ENCODE measurements at regions not wholly inside any gene's neighbourhood (a gene's known extent, or its start where the extent isn't known, plus 50 kb on each side); places are given as distances from the start of the nearest gene placed in this dataset.
"Not testable (repeated sequence)": the region's sequence is repeated elsewhere in the genome, so short reads cannot be mapped to it uniquely, and the experiment has no call there.

GRCh38 chr1:187038784-187039183 is 210.0 kb downstream of the PLA2G4A start:
- DNase-seq (ENCODE audit: low spot score): no peak

DNA sequence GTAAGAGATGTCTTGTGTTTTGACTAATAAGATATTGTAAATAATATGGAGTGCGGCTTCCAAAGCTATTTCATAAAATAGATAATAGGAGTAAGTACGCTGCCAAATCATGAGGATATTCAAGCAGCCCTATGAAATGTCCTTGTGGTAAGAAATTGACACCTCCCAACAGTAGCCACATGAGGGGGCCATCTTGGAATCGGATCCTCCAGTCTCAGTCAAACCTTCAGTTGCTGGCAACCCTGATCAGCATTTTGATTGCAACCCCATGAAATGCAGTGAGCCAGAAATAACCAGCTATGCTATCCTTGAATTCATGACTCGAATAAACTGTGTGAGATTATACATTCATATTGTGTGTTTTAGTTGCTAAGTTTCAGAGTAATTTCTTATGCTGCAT is 212.4 kb downstream of the PLA2G4A start:
- no peak for DNase-seq (ENCODE audit: low spot score)

DNA sequence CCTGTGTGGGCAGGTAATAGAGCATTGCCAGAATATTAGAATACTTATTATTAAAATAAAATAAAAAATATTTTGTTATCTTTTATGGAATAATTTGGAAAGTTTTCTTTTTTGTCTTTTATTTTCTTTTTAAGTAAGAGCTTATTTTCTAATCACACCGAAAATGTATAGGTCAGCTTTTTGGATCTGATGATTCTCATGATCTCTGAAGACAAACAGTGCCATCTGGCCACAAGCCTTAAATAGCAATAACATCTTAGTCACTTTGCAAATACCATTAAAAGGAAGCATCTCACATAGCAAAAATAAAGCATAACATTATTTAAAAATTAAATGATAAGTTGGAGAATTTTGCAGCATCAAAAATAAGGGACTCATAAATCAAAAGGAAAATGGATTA is 213.8 kb downstream of the PLA2G4A start:
- DNase-seq (ENCODE audit: low spot score): no peak

- DNase-seq (ENCODE audit: low spot score): not testable (repeated sequence)
Observed at GRCh38 chr1:187043433-187043832, 214.7 kb downstream of the PLA2G4A start.

DNA sequence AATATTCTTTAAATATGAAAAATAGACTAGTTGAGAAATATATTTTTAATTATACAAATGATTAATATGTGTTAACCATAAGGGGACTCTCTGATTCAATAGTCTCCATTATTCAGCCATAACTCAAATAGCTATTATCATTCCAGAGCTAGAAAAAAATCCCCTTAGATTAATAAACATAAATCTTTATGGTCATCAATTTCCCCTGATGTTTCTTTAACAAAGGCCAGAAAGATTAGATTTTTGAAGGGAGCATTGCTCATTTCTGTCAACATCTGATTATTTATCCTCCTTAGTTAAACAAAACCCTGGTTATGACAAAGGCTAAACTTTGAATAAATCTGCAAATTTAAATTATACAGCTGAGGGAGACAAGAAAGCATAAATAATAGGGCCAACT is 215.7 kb downstream of the PLA2G4A start:
- no peak for DNase-seq (ENCODE audit: low spot score)

GRCh38 chr1:187045371-187045770 is 216.6 kb downstream of the PLA2G4A start:
- no peak for DNase-seq (ENCODE audit: low spot score)

GRCh38 chr1:187046293-187046692 is 217.5 kb downstream of the PLA2G4A start:
- DNase-seq (ENCODE audit: low spot score): no peak

GRCh38 chr1:187047298-187047697 is 218.5 kb downstream of the PLA2G4A start:
- no peak for DNase-seq (ENCODE audit: low spot score)

DNA sequence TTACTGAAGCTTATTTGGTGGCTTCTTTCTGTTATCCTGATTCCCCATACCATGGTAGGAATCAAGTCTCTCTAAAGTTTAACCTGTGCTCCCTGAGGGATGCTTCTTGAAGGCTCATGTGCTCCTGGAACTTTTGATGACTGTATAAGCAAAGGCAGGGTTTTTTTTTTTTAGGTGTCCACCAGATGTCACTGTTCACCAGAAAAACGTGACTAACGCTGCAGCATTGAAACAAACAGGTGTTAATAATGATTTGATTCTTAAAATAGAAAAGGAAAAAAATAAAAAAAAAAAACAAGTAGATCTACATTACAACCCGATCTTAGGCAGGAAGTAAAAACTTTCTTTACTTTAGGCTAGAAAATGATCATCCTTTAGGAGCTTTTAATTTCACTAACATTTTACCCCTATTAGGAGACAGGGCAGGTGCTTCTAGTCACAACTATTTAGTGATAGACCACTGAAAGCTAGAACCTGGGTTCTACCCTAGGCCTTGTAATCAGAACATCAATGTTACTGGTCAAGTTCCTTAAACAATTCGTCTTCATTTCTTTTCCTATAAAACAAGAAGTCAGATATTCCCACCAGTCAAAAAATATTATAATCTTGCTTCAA is 223.0 kb downstream of the PLA2G4A start:
- DNase-seq (ENCODE audit: low spot score): no peak

GRCh38 chr1:187053876-187054275 is 225.1 kb downstream of the PLA2G4A start:
- no peak for DNase-seq (ENCODE audit: low spot score)

GRCh38 chr1:187054862-187055757 is 226.4 kb downstream of the PLA2G4A start:
- DNase-seq (ENCODE audit: low spot score): no peak

DNA sequence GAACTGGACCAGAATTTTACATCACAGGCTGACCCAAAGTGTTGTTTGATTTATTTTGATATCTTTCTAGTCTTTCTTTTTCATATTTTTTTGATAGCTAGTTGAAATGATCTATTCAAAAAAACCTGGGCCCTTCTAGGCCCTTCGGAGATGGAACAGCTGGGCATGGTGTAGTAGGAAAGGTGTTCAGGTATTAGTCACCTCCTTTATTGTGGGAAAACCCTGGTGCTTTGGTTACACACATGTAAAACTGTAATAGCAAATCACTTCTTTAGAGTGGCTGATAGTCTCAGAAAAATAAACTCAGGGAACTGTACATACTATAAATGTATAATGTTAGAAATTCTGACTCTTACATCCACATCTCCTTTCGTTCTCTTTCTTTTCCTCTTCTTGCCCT is 234.5 kb downstream of the PLA2G4A start:
- DNase-seq (ENCODE audit: low spot score): no peak

DNA sequence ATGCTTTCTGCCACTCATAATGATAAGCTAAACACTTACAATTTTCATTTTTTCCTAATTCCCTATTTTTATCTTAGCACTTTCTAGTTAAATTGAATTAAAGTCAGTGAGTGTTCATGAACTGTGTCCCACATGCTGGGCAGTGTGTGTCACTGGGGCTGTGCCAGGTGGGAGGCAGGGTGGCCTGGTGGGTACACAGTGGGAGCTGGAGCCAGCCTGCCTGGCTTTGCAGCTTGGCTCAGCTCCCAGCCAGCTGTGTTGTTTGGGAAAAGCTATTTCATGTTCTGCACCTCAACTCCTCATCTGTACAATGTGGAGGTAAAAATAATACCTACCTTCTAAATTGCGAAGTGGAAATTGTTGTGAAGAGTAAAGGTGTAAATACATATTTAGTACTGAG is 238.4 kb downstream of the PLA2G4A start:
- no peak for DNase-seq (ENCODE audit: low spot score)

DNA sequence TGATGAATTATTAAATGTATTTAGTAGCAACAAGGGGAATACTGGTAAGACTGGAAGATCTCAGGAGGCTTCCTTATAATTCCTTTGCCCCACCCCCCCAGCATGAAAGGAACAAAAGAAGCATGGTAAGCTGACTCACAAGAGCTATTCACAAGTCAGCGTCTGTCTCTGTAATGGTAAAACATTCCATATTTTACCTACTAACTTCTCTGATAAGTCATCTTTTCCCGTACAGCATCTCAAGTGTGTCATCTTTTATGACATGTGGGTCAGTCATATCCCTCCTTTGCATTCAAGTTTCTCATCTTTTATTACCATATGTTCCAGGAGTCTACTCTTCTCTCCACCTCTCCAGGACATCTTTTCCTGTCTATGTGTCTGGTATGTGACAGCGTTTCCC is 241.3 kb downstream of the PLA2G4A start:
- DNase-seq (ENCODE audit: low spot score): no peak

DNA sequence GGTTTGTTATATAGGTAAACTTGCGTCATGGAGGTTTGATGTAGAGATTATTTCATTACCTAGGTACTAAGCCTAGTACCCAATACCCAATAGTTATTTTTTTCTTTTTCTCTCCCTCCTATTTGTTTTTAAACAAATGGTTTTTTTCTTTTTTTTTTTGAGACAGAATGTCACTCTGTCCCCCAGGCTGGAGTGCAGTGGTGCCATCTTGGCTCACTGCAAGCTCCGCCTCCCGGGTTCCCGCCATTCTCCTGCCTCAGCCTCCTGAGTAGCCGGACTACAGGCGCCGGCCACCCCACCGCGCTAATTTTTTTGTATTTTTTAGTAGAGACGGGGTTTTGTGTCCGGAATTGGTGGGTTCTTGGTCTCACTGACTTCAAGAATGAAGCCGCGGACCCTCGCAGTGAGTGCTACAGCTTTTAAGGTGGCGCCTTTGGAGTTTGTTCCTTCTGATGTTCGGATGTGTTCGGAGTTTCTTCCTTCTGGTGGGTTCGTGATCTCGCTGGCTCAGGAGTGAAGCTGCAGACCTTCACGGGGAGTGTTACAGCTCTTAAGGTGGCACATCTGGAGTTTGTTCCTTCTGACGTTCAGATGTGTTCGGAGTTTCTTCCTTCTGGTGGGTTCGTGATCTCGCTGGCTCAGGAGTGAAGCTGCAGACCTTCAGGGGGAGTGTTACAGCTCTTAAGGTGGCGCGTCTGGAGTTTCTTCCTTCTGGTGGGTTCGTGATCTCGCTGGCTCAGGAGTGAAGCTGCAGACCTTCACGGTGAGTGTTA is 243.7 kb downstream of the PLA2G4A start:
- not testable (repeated sequence) for DNase-seq (ENCODE audit: low spot score)

DNA sequence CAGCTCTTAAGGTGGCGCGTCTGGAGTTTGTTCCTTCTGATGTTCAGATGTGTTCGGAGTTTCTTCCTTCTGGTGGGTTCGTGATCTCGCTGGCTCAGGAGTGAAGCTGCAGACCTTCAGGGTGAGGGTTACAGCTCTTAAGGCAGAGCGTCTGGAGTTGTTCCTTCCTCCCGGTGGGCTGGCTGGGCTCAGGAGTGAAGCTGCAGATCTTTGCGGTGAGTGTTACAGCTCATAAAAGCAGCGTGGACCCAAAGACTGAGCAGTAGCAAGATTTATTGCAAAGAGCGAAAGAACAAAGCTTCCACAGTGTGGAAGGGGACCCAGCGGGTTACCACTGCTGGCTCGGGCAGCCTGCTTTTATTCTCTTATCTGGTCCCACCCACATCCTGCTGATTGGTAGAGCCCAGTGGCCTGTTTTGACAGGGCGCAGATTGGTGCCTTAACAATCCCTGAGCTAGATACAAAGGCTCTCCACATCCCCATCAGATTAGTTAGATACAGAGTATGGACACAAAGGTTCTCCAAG is 244.3 kb downstream of the PLA2G4A start:
- DNase-seq (ENCODE audit: low spot score): not testable (repeated sequence)

GRCh38 chr1:187073634-187074245 is 245.0 kb downstream of the PLA2G4A start:
- not testable (repeated sequence) for DNase-seq (ENCODE audit: low spot score)

GRCh38 chr1:187074445-187075048 is 245.8 kb downstream of the PLA2G4A start:
- DNase-seq (ENCODE audit: low spot score): no peak

DNA sequence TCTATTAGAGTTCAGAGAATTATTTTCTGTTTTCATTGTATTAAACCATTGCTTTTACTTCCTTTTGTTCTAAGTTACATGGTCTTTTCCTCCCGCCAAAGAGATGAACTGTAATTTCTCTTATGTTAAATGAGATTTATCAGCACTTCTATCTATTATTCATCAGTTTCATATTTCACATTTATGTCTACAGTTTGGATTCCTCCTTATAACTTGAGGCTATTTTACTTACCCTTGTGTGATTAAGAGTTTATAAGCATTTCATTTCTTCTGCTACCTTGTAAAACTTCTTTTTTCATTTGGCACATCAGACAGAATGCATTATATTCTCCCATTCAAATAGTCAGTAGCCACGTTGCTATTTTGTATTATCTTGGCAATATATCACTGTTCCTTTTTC is 248.2 kb downstream of the PLA2G4A start:
- no peak for DNase-seq (ENCODE audit: low spot score)

GRCh38 chr1:187078321-187078720 is 249.6 kb downstream of the PLA2G4A start:
- no peak for DNase-seq (ENCODE audit: low spot score)

DNA sequence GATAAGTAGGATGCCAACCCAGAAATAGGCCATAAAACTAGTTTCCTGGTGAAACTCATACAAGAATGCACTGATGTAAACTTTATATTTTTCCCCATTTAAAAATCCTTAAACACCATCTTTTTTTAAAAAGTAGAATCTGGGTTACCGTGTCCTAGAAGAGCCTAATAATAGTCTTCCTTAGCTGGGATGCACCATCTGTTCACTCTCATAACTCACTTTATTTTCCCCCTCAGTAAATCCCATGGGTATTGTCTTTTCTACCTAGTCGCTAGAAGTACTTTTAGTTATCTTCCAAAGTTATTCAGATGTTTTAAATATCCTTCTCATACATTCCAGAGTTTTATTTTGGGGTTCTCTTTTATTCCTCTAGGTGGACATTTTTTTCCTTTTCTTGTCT is 250.2 kb downstream of the PLA2G4A start:
- DNase-seq (ENCODE audit: low spot score): no peak

- DNase-seq (ENCODE audit: low spot score): no peak
Observed at GRCh38 chr1:187079330-187079729, 250.6 kb downstream of the PLA2G4A start.

Measured in CD4-positive, alpha-beta T cell treated with Interleukin-6 at 100 ng/mL for 8 hours (primary cell).